Transverse colon (tissue), 4 donors: ENCODE measurements at regions not wholly inside any gene's neighbourhood (a gene's known extent, or its start where the extent isn't known, plus 50 kb on each side); places are given as distances from the start of the nearest gene placed in this dataset.
"Not testable (repeated sequence)": the region's sequence is repeated elsewhere in the genome, so short reads cannot be mapped to it uniquely, and the experiment has no call there.

ENCODE experiments used
- EP300 ChIP-seq: sonication (generic); formaldehyde crosslinking; IDR thresholded peaks from one replicate; pipeline ENCODE4 v1.6.1; 2017; ENCODE audit warnings: antibody characterized with exemption, low read depth
- POLR2A ChIP-seq: fragments of 450-650 bp; IDR thresholded peaks from one replicate; pipeline ENCODE4 v1.6.1; 2016; ENCODE audit warnings: antibody characterized with exemption, mild to moderate bottlenecking, moderate library complexity
- POLR2AphosphoS5 ChIP-seq, 3 donors: sonication (generic); formaldehyde crosslinking; IDR thresholded peaks; one replicate each; pipeline ENCODE4 v1.6.1; 2016; ENCODE audit warnings: antibody characterized with exemption in 3 of 3
- TF ChIP-seq, protein P1 (sequence below), 5 experiments: fragments of 200-600 bp in 3 of 5; fragments of 450-650 bp in 2 of 5; sonication (generic) in 3 of 5; IDR thresholded peaks; 1 replicate in 2 of 5; 2 replicates in 3 of 5; pipeline ENCODE4 v1.5.1; 2016 to 2017; ENCODE audit warnings: antibody characterized with exemption in 5 of 5, inconsistent platforms in 3 of 5, mild to moderate bottlenecking in 2 of 5, moderate library complexity in 1 of 5

DNA sequence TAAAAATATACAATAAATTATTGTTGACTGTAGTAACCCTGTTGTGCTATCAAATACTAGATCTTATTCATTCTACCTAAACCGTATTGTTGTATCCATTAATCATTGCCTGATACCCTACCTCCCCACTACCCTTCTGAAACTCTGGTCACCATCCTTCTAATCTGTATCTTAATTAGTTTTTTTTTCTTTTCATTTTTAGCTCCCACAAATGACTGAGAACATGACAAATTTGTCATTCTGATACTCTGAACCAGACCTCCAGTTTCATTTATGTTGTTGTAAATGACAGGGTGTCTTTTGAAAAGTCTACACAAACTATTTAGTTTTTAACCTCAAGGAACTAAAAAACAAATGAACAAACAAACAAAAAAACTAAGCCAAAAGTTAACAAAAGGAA lies 185.1 kb downstream of the ZFY start:
- TF ChIP-seq, protein P1, sequence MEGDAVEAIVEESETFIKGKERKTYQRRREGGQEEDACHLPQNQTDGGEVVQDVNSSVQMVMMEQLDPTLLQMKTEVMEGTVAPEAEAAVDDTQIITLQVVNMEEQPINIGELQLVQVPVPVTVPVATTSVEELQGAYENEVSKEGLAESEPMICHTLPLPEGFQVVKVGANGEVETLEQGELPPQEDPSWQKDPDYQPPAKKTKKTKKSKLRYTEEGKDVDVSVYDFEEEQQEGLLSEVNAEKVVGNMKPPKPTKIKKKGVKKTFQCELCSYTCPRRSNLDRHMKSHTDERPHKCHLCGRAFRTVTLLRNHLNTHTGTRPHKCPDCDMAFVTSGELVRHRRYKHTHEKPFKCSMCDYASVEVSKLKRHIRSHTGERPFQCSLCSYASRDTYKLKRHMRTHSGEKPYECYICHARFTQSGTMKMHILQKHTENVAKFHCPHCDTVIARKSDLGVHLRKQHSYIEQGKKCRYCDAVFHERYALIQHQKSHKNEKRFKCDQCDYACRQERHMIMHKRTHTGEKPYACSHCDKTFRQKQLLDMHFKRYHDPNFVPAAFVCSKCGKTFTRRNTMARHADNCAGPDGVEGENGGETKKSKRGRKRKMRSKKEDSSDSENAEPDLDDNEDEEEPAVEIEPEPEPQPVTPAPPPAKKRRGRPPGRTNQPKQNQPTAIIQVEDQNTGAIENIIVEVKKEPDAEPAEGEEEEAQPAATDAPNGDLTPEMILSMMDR (IDR thresholded peaks at IDR 0.05): not testable (repeated sequence)
- not testable (repeated sequence) for TF ChIP-seq POLR2AphosphoS5 (IDR thresholded peaks at IDR 0.05); POLR2A; EP300
